ENCODE measurements at regions not wholly inside any gene's neighbourhood (a gene's known extent, or its start where the extent isn't known, plus 50 kb on each side); places are given as distances from the start of the nearest gene placed in this dataset.

DNA sequence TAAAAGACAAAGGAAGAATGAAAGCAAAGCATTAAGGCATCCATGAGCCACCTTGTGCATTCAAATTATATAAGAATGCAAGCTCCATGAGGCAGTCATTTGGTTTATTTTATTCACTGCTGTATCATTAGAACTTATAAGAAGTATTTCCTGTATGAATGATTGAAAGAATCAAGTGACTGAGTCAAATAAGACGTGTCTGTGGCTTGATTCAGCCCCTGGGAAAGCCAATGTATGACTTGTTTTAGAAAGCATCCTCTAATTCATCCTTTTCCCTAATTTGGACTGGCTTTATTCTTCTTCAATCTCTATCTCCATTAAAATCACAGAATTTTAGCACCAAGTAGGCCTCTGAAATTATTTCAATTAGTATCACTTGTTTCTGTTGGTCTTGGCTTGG, 461.1 kb downstream of the LPIN1 start:
- no peak for TF ChIP-seq POLR2A (IDR thresholded peaks at IDR 0.05)
- TF ChIP-seq, protein P1, sequence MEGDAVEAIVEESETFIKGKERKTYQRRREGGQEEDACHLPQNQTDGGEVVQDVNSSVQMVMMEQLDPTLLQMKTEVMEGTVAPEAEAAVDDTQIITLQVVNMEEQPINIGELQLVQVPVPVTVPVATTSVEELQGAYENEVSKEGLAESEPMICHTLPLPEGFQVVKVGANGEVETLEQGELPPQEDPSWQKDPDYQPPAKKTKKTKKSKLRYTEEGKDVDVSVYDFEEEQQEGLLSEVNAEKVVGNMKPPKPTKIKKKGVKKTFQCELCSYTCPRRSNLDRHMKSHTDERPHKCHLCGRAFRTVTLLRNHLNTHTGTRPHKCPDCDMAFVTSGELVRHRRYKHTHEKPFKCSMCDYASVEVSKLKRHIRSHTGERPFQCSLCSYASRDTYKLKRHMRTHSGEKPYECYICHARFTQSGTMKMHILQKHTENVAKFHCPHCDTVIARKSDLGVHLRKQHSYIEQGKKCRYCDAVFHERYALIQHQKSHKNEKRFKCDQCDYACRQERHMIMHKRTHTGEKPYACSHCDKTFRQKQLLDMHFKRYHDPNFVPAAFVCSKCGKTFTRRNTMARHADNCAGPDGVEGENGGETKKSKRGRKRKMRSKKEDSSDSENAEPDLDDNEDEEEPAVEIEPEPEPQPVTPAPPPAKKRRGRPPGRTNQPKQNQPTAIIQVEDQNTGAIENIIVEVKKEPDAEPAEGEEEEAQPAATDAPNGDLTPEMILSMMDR (IDR thresholded peaks at IDR 0.05): no peak
- no peak overlapping the region for H3K27ac ChIP-seq
- DNase-seq: no peak
- H3K27me3 ChIP-seq: no peaks in the 10 kb centered on the region
- no peaks in the 10 kb centered on the region for H3K9me3 ChIP-seq (replicated peaks in 1 of 3)
- no peaks in the 10 kb centered on the region for H3K36me3 ChIP-seq (replicated peaks in 1 of 2)
- WGBS, 4 donors: 79 to 97% (median 86%) methylated on average over 1 of the region's 1 CpG
- intact Hi-C loops (cut with DNase I): no loop called here
- H3K4me3 ChIP-seq: no peak overlapping the region
- no peaks in the 10 kb centered on the region for H3K4me1 ChIP-seq (replicated peaks in 1 of 2)

DNA sequence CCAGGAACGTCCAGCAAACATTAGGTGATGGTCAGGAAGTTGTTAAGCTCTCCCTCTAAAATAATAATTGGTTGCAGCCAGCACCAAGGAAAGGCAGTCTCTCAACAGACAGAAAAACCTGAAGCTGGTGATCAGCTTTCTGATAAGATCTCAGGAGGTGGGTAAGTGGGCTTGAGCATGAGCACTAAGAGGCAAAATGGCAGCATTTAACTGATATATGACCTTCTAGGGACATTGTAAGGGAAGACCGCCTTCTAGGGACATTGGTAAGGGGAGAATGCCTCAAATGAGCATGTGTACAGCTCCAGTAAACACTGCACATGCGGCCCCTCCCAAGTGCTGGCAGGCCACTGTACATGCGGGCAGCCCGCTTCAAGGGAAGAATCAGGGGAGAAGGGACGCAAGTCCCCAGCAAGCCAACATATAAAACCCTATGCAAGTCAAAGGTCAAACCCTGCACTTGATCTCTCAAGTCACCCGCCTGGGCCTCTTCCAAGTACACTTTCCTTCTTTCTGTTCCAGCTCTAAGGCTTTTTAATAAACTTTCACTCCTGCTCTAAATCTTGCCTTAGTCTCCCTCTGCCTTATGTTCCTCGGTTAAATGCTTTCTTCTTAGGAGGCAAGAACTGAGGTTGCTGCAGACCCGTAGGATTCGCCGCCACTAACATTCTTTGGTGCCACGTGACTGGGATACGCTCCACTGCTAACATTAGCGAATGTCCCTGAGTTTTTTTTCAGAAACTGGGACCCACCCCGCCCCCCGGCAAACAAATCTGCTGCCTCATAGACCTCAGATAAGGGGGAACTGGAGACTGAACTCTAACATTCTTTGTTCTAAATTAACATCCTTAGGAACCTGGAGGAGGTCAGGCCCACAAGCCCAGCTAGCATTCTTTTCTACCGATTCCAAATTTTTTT, 463.8 kb downstream of the LPIN1 start:
- 95 to 97% (median 96%) methylated on average over 17 of the region's 17 CpGs for WGBS, 4 donors
- no peak for DNase-seq
- TF ChIP-seq POLR2A (IDR thresholded peaks at IDR 0.05): no peak
- TF ChIP-seq, protein P1 (IDR thresholded peaks at IDR 0.05): no peak
- H3K4me1 ChIP-seq (replicated peaks in 1 of 2): no peaks in the 10 kb centered on the region
- no peak overlapping the region for H3K4me3 ChIP-seq
- H3K27ac ChIP-seq: no peak overlapping the region
- intact Hi-C loops (cut with DNase I): no loop called here
- no peaks in the 10 kb centered on the region for H3K27me3 ChIP-seq
- no peaks in the 10 kb centered on the region for H3K9me3 ChIP-seq (replicated peaks in 1 of 3)
- no peaks in the 10 kb centered on the region for H3K36me3 ChIP-seq (replicated peaks in 1 of 2)

DNA sequence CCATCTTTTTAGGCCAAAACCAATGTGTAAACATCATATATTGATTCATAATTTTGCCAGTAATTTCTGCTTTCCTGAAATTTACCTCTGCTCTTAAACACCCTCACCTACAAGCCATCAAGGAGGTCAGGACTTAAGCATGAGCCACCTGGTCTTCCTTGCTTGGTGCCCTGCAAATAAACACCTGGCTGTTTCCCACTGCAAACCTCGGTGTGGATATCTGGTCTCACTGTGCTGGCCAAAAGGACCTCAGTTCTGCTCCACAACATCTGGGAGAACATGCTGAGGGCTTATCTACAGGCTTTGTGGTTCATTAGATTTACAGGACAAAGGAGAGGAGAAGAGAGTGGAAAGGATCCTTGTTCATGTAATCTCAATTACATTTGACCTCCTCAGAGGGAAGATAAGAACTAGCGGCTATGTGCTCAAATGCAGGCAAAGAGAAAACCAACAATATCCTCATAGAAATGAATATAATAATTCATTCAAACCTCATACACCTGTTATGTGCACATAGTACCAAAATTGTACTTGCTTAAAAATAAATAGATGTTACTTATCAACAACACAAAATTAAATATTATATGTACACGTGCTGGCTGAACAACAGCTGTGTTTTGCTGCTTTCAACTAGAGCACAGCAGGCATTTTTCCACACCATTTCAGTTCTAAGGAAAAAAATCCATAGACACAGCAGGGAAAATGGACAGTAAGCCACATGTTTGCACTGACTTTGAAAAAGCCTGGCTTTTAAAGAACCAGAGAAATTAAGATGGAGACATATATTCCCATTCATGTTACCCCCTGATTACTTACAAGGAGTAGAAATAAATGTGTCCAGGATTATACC, 465.1 kb downstream of the LPIN1 start:
- H3K27me3 ChIP-seq: no peaks in the 10 kb centered on the region
- no peaks in the 10 kb centered on the region for H3K36me3 ChIP-seq (replicated peaks in 1 of 2)
- 62 to 90% (median 78%) methylated on average over 3 of the region's 3 CpGs for WGBS, 4 donors
- H3K9me3 ChIP-seq (replicated peaks in 1 of 3): no peaks in the 10 kb centered on the region
- intact Hi-C loops (cut with DNase I): no loop called here
- no peak overlapping the region for H3K27ac ChIP-seq
- DNase-seq: no peak
- H3K4me3 ChIP-seq: no peak overlapping the region
- H3K4me1 ChIP-seq (replicated peaks in 1 of 2): no peaks in the 10 kb centered on the region
- TF ChIP-seq POLR2A (IDR thresholded peaks at IDR 0.05): no peak
- TF ChIP-seq, protein P1 (IDR thresholded peaks at IDR 0.05): no peak

DNA sequence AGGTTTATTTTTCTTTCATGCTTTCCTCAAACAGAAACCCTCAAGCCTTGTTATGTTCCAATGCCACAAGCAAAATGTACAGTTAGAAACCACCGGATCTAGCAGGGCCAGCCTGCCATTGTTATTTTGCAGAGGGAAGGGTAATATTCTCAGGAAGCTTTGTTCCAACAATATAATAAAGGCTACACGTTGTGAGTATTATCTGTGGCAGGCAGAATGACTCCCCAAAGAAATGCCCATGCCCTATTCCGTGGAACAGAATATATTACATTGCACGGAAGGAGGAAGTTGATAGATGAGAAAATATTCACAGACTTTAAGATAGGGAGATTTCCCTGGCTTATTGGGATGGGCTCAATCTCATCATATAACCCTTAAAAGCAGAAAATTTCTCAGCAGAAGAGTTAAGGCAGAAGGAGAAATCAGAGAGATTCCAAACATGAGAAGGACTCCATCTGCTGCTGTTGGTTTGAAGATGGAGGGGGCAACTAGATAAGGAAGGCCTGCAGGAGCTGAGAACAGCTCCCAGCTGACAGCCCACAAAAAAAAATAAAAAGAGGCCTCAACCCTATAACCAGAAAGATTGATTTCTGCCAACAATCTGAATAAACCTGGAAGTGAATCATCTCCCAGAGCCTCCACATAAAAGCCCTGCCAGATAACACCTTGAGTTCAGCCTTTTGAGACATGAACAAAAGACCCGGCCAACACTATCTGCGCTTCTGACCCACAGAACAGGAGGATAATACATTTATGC, 466.6 kb downstream of the LPIN1 start:
- no peak overlapping the region for H3K4me3 ChIP-seq
- no peak for DNase-seq
- no peaks in the 10 kb centered on the region for H3K27me3 ChIP-seq
- no peak overlapping the region for H3K27ac ChIP-seq
- intact Hi-C loops (cut with DNase I): no loop called here
- no peaks in the 10 kb centered on the region for H3K4me1 ChIP-seq (replicated peaks in 1 of 2)
- H3K36me3 ChIP-seq (replicated peaks in 1 of 2): no peaks in the 10 kb centered on the region
- no peaks in the 10 kb centered on the region for H3K9me3 ChIP-seq (replicated peaks in 1 of 3)
- 80 to 90% (median 84%) methylated on average over 6 of the region's 6 CpGs for WGBS, 4 donors
- TF ChIP-seq, protein P1 (IDR thresholded peaks at IDR 0.05): no peak
